ENCODE measurements at regions not wholly inside any gene's neighbourhood (a gene's known extent, or its start where the extent isn't known, plus 50 kb on each side); places are given as distances from the start of the nearest gene placed in this dataset.
"Not testable (repeated sequence)": the region's sequence is repeated elsewhere in the genome, so short reads cannot be mapped to it uniquely, and the experiment has no call there.

- DNase-seq (no peak), ATAC-seq (no peak)
- Histone ChIP-seq H3K36me3 (replicated peaks in 1 of 2; ENCODE audit: insufficient read depth in 1 of 2, low read depth in 2 of 2) (no peaks in the 10 kb centered on the region), H3K27ac (no peak overlapping the region), H3K4me1 (no peaks in the 10 kb centered on the region), H3K27me3 (no peaks in the 10 kb centered on the region), H3K9me3 (peaks cover 0 to 6% (median 0%) of the 10 kb centered on the region in 3 donors), H3K4me3 (no peak overlapping the region)
- WGBS, 2 donors: 85 to 93% methylated on average over 1 of the region's 1 CpG
- TF ChIP-seq CTCF (IDR thresholded peaks at IDR 0.05): no peak
- TF ChIP-seq POLR2A (IDR thresholded peaks at IDR 0.05): no peak
- intact Hi-C loops (cut with DNase I): no loop called here
Observed at GRCh38 chr2:236483102-236483501, 86.5 kb upstream of the ACKR3 start.

GRCh38 chr2:236485519-236485918 lies 84.1 kb upstream of the ACKR3 start:
- Histone ChIP-seq H3K27me3 (no peaks in the 10 kb centered on the region), H3K4me3 (no peak overlapping the region), H3K4me1 (no peaks in the 10 kb centered on the region), H3K36me3 (replicated peaks in 1 of 2; ENCODE audit: insufficient read depth in 1 of 2, low read depth in 2 of 2) (no peaks in the 10 kb centered on the region), H3K27ac (no peak overlapping the region), H3K9me3 (peaks cover 0 to 6% (median 0%) of the 10 kb centered on the region in 3 donors)
- intact Hi-C loops (cut with DNase I): no loop called here
- no peak for DNase-seq
- 83 to 89% methylated on average over 2 of the region's 2 CpGs for WGBS, 2 donors
- ATAC-seq: no peak
- no peak for TF ChIP-seq CTCF (IDR thresholded peaks at IDR 0.05)
- no peak for TF ChIP-seq POLR2A (IDR thresholded peaks at IDR 0.05)

GRCh38 chr2:236489083-236489482 lies 80.5 kb upstream of the ACKR3 start:
- ATAC-seq; H3K36me3 ChIP-seq (replicated peaks in 1 of 2; ENCODE audit: insufficient read depth in 1 of 2, low read depth in 2 of 2): not testable (repeated sequence)
- WGBS, 2 donors: 40 to 69% methylated on average over 1 to 5 of the region's 5 CpGs

GRCh38 chr2:236489895-236490404 lies 79.7 kb upstream of the ACKR3 start:
- H3K36me3 ChIP-seq (replicated peaks in 1 of 2; ENCODE audit: insufficient read depth in 1 of 2, low read depth in 2 of 2): no peaks in the 10 kb centered on the region
- no peak overlapping the region for H3K27ac ChIP-seq
- H3K9me3 ChIP-seq: no peaks in the 10 kb centered on the region
- no peaks in the 10 kb centered on the region for H3K27me3 ChIP-seq
- 82 to 86% methylated on average over 3 of the region's 3 CpGs for WGBS, 2 donors
- no peak for TF ChIP-seq CTCF (IDR thresholded peaks at IDR 0.05)
- no peak for TF ChIP-seq POLR2A (IDR thresholded peaks at IDR 0.05)
- DNase-seq (no peak), ATAC-seq (no peak)
- no peaks in the 10 kb centered on the region for H3K4me1 ChIP-seq
- intact Hi-C loops (cut with DNase I): no loop called here
- no peak overlapping the region for H3K4me3 ChIP-seq

More at GRCh38 chr2:236489083-236489482, 80.5 kb upstream of the ACKR3 start:
- H3K27ac ChIP-seq; H3K27me3 ChIP-seq; H3K4me1 ChIP-seq; H3K4me3 ChIP-seq; H3K9me3 ChIP-seq; DNase-seq; intact Hi-C loops (cut with DNase I): not testable (repeated sequence)

GRCh38 chr2:236496340-236496739 lies 73.3 kb upstream of the ACKR3 start:
- Histone ChIP-seq H3K27me3 (no peaks in the 10 kb centered on the region), H3K27ac (no peak overlapping the region), H3K4me1 (no peaks in the 10 kb centered on the region), H3K4me3 (no peak overlapping the region), H3K9me3 (no peaks in the 10 kb centered on the region), H3K36me3 (replicated peaks in 1 of 2; ENCODE audit: insufficient read depth in 1 of 2, low read depth in 2 of 2) (no peaks in the 10 kb centered on the region)
- DNase-seq: no peak
- intact Hi-C loops (cut with DNase I): no loop called here
- TF ChIP-seq POLR2A (IDR thresholded peaks at IDR 0.05): no peak
- TF ChIP-seq CTCF (IDR thresholded peaks at IDR 0.05): no peak
- 72 to 78% methylated on average over 9 of the region's 9 CpGs for WGBS, 2 donors
- no peak for ATAC-seq

All from body of pancreas (tissue), 4 donors.